ENCODE measurements at regions not wholly inside any gene's neighbourhood (a gene's known extent, or its start where the extent isn't known, plus 50 kb on each side); places are given as distances from the start of the nearest gene placed in this dataset.

DNA sequence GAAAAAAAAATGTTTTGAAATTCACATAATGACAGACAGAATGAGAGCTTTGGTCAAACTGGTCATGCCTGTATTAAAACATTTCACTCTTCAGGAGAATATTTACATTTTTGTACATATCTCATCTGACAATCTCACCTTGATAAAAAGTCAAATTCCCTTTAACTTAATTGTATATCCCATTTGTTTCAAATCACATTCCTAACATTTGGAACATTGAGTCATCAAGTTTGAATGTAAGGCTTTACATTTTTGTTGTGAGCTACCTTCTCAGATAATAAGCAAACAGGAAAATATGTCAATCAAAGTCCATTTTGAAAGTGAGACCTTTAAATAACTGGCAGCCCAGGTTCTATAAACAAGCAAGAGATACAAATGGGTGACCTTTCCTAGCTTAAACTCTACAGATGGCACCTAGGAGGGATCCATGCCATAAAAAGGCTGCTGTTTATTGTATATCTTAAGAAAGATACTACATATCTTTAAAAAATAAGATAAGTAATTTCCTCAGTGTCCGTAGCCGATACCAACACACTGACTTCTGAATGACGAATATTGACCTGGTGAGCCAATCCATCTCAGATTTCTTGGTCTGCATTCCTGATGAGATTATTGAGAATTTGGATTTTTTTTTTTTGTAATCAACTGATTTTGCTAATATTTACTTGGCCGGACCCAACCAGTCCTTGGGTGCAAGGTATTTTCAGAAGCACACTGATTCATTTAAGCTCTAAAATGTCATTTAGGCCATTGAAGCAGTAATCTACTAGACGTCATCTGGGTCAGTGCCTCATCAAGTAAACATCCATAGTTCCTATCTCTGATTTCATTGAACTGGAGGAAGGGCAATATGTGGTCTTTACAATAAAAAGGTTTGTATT, 259.6 kb downstream of the BTG1 start:
- TF ChIP-seq TCF7L2 (IDR thresholded peaks at IDR 0.05; ENCODE audit: low read depth, low read length) (no peak), POLR2AphosphoS5 (IDR thresholded peaks at IDR 0.05; ENCODE audit: low read depth, low read length) (no peak), SIN3A (IDR thresholded peaks at IDR 0.05; ENCODE audit: borderline replicate concordance, insufficient read depth, low read depth, low read length) (no peak)
- TF ChIP-seq, protein P1, sequence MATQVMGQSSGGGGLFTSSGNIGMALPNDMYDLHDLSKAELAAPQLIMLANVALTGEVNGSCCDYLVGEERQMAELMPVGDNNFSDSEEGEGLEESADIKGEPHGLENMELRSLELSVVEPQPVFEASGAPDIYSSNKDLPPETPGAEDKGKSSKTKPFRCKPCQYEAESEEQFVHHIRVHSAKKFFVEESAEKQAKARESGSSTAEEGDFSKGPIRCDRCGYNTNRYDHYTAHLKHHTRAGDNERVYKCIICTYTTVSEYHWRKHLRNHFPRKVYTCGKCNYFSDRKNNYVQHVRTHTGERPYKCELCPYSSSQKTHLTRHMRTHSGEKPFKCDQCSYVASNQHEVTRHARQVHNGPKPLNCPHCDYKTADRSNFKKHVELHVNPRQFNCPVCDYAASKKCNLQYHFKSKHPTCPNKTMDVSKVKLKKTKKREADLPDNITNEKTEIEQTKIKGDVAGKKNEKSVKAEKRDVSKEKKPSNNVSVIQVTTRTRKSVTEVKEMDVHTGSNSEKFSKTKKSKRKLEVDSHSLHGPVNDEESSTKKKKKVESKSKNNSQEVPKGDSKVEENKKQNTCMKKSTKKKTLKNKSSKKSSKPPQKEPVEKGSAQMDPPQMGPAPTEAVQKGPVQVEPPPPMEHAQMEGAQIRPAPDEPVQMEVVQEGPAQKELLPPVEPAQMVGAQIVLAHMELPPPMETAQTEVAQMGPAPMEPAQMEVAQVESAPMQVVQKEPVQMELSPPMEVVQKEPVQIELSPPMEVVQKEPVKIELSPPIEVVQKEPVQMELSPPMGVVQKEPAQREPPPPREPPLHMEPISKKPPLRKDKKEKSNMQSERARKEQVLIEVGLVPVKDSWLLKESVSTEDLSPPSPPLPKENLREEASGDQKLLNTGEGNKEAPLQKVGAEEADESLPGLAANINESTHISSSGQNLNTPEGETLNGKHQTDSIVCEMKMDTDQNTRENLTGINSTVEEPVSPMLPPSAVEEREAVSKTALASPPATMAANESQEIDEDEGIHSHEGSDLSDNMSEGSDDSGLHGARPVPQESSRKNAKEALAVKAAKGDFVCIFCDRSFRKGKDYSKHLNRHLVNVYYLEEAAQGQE (IDR thresholded peaks at IDR 0.05; ENCODE audit: insufficient read depth in 1 of 2, low read depth in 2 of 2, low read length in 1 of 2) = no peak
- TF ChIP-seq, protein P2, sequence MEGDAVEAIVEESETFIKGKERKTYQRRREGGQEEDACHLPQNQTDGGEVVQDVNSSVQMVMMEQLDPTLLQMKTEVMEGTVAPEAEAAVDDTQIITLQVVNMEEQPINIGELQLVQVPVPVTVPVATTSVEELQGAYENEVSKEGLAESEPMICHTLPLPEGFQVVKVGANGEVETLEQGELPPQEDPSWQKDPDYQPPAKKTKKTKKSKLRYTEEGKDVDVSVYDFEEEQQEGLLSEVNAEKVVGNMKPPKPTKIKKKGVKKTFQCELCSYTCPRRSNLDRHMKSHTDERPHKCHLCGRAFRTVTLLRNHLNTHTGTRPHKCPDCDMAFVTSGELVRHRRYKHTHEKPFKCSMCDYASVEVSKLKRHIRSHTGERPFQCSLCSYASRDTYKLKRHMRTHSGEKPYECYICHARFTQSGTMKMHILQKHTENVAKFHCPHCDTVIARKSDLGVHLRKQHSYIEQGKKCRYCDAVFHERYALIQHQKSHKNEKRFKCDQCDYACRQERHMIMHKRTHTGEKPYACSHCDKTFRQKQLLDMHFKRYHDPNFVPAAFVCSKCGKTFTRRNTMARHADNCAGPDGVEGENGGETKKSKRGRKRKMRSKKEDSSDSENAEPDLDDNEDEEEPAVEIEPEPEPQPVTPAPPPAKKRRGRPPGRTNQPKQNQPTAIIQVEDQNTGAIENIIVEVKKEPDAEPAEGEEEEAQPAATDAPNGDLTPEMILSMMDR (IDR thresholded peaks at IDR 0.05) = no peak
- Histone ChIP-seq H3K9me3 (ENCODE audit: control insufficient read depth, insufficient read depth, low read depth, low read length) (no peaks in the 10 kb centered on the region), H3K27me3 (ENCODE audit: control insufficient read depth, insufficient read depth, low read length) (no peaks in the 10 kb centered on the region), H3K4me3 (ENCODE audit: low read depth in 2 of 2, low read length in 2 of 2) (no peak overlapping the region), H3K36me3 (ENCODE audit: control insufficient read depth, insufficient read depth, low read length) (no peaks in the 10 kb centered on the region), H3K4me1 (ENCODE audit: control insufficient read depth, insufficient read depth, low read length) (no peaks in the 10 kb centered on the region; the same call in 1 of the 2 replicates), H3K27ac (ENCODE audit: low read length) (no peak overlapping the region)
- intact Hi-C loops (cut with micrococcal nuclease; ENCODE audit: unreplicated experiment) (no loop called here), in situ Hi-C loops (cut with HindIII; ENCODE audit: low pct_unique_long_range_greater_than_20kb, low sequenced_read_pairs) (no loop called here)
- ChIA-PET POLR2A (no interaction called here), CTCF (no interaction called here)
- no TSS peak for BruUV-seq (replicated peaks)
- ATAC-seq (no peak), DNase-seq (ENCODE audit: low read depth, low spot score) (no peak)

DNA sequence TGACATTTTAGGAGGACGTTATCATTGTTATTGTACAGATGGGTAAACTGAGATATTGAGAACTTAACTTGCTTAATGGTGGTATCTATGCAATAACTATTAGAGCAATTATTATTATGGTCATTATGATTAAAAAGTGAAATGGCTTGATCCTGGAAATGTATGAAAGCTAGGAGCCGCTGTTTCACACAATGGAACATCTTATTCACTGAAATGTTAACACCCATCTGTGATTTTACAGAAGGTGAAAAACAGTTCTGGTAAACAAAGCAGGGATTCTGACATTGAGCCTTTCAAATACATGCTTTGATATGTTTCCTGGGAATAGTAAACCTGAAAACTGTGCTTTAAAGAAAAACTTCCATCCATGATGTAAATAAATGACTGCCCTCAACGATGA, 261.4 kb downstream of the BTG1 start:
- in situ Hi-C loops (cut with HindIII; ENCODE audit: low pct_unique_long_range_greater_than_20kb, low sequenced_read_pairs) = no loop called here

More for the DNA sequence above, 261.4 kb downstream of the BTG1 start:
- Histone ChIP-seq H3K27ac (ENCODE audit: low read length) (no peak overlapping the region), H3K4me3 (ENCODE audit: low read depth in 2 of 2, low read length in 2 of 2) (no peak overlapping the region), H3K9me3 (ENCODE audit: control insufficient read depth, insufficient read depth, low read depth, low read length) (no peaks in the 10 kb centered on the region), H3K36me3 (ENCODE audit: control insufficient read depth, insufficient read depth, low read length) (no peaks in the 10 kb centered on the region), H3K4me1 (ENCODE audit: control insufficient read depth, insufficient read depth, low read length) (no peaks in the 10 kb centered on the region; the same call in 1 of the 2 replicates), H3K27me3 (ENCODE audit: control insufficient read depth, insufficient read depth, low read length) (no peaks in the 10 kb centered on the region)
- no peak for ATAC-seq
- intact Hi-C loops (cut with micrococcal nuclease; ENCODE audit: unreplicated experiment) = no loop called here
- BruUV-seq (replicated peaks) = no TSS peak
- POLR2A ChIA-PET = no interaction called here
- CTCF ChIA-PET = no interaction called here
- TF ChIP-seq TCF7L2 (IDR thresholded peaks at IDR 0.05; ENCODE audit: low read depth, low read length) (no peak), POLR2AphosphoS5 (IDR thresholded peaks at IDR 0.05; ENCODE audit: low read depth, low read length) (no peak), SIN3A (IDR thresholded peaks at IDR 0.05; ENCODE audit: borderline replicate concordance, insufficient read depth, low read depth, low read length) (no peak)
- TF ChIP-seq, protein P2 (IDR thresholded peaks at IDR 0.05) = no peak
- TF ChIP-seq, protein P1 (IDR thresholded peaks at IDR 0.05; ENCODE audit: insufficient read depth in 1 of 2, low read depth in 2 of 2, low read length in 1 of 2) = no peak
- no peak for DNase-seq (ENCODE audit: low read depth, low spot score)
